ENCODE measurements at regions not wholly inside any gene's neighbourhood (a gene's known extent, or its start where the extent isn't known, plus 50 kb on each side); places are given as distances from the start of the nearest gene placed in this dataset.
A peak's percentile ranks its signal among the peaks of the same experiment; 100 is the strongest.

GRCh38 chr19:46927106-46927505, 66.3 kb downstream of the ARHGAP35 start:
- Histone ChIP-seq H3K4me2 (peak overlapping the region; percentile 17; the same call in 1 of the 3 replicates), H3K4me3 (no peak overlapping the region), H3K4me1 (peaks cover 83% of the 10 kb centered on the region), H3K9me3 (no peaks in the 10 kb centered on the region), H3K27ac (peak overlapping the region; percentile 11 to 81; a peak in 4 of 6 replicates)
- ATAC-seq = no peak
- TF ChIP-seq CHD4 (IDR thresholded peaks at IDR 0.05; ENCODE audit: borderline replicate concordance) (no peak), CEBPB (IDR thresholded peaks at IDR 0.05) (no peak), HEYL (CRISPR knock-in tag; IDR thresholded peaks at IDR 0.05) (no peak), MYC (IDR thresholded peaks at IDR 0.05; ENCODE audit: borderline replicate concordance, low read length) (no peak), NPAS2 (CRISPR knock-in tag; IDR thresholded peaks at IDR 0.05; ENCODE audit: borderline replicate concordance) (no peak), ZNF302 (CRISPR knock-in tag; IDR thresholded peaks at IDR 0.05) (no peak), CBX8 (IDR thresholded peaks at IDR 0.05) (no peak), REST (IDR thresholded peaks at IDR 0.05) (no peak), RCOR1 (IDR thresholded peaks at IDR 0.05; ENCODE audit: low read depth, low read length) (no peak), JUNB (IDR thresholded peaks at IDR 0.05) (no peak), ESRRA (IDR thresholded peaks at IDR 0.05; ENCODE audit: borderline replicate concordance, low read length) (no peak), BHLHE40 (IDR thresholded peaks at IDR 0.05; ENCODE audit: low read depth, low read length) (no peak)
- TF ChIP-seq, protein P1, sequence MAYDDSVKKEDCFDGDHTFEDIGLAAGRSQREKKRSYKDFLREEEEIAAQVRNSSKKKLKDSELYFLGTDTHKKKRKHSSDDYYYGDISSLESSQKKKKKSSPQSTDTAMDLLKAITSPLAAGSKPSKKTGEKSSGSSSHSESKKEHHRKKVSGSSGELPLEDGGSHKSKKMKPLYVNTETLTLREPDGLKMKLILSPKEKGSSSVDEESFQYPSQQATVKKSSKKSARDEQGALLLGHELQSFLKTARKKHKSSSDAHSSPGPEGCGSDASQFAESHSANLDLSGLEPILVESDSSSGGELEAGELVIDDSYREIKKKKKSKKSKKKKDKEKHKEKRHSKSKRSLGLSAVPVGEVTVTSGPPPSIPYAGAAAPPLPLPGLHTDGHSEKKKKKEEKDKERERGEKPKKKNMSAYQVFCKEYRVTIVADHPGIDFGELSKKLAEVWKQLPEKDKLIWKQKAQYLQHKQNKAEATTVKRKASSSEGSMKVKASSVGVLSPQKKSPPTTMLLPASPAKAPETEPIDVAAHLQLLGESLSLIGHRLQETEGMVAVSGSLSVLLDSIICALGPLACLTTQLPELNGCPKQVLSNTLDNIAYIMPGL (CRISPR knock-in tag; IDR thresholded peaks at IDR 0.05; ENCODE audit: borderline replicate concordance) = no peak
- ChIA-PET CTCF (interaction anchor here (0.7 to 6.6 kb wide), 11 partner anchors 12 to 87 kb away, joined by 3 to 83 read pairs (median 5); no protein-coding TSS in a partner anchor), POLR2A (no interaction called here)
- WGBS (ENCODE audit: missing lambda C conversion rate) = 78% methylated on average over 6 of the region's 6 CpGs
- no peak for DNase-seq (ENCODE audit: low read depth in 1 of 2, low spot score in 1 of 2)
- FAIRE-seq = no peak

DNA sequence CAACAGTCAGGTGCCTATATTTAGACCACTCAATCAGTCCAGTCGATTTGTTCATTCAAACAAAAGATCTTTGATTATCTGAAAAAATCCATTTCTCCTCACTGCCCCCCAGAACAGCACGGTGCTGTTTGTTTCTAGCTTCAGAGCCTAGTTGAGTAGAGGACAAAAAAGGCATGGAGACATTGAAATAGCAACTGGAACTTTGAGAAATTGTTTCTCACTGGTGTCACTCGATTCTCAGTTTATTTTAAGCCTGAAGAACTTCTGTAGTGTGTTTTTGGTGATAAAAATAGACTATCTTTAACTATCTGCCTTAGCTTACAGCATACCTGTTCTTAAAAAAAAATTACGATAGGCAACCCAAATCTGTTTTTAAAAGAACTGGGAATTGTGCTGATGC, 67.1 kb downstream of the ARHGAP35 start:
- no peak for ATAC-seq
- POLR2A ChIA-PET = interaction anchor here (0.8 kb wide), 1 partner anchor 68 kb away, joined by 3 read pairs; no protein-coding TSS in a partner anchor
- H3K9me3 ChIP-seq = no peaks in the 10 kb centered on the region
- CTCF ChIA-PET = interaction anchor here (0.6 to 6.6 kb wide), 9 partner anchors 11 to 74 kb away, joined by 3 to 83 read pairs (median 5); no protein-coding TSS in a partner anchor
- no peak for DNase-seq (ENCODE audit: low read depth in 1 of 2, low spot score in 1 of 2)
- no peak for FAIRE-seq
- peak overlapping the region in 1 of 2 experiments; percentile 81; a peak in 3 of 6 replicates for H3K27ac ChIP-seq
- H3K4me2 ChIP-seq = no peak overlapping the region
- no peak for TF ChIP-seq BHLHE40 (IDR thresholded peaks at IDR 0.05; ENCODE audit: low read depth, low read length)
- TF ChIP-seq GATA3 (IDR thresholded peaks at IDR 0.05; ENCODE audit: borderline replicate concordance) = no peak
- no peak for TF ChIP-seq FOSL2 (IDR thresholded peaks at IDR 0.05)
- TF ChIP-seq FOSL2 (CRISPR knock-in tag; IDR thresholded peaks at IDR 0.05) = no peak
- no peak for TF ChIP-seq JUNB (IDR thresholded peaks at IDR 0.05)
- TF ChIP-seq RNF2 (IDR thresholded peaks at IDR 0.05; ENCODE audit: borderline replicate concordance, low read depth) = no peak
- TF ChIP-seq TP53 (CRISPR knock-in tag; IDR thresholded peaks at IDR 0.05) = no peak
- no peak for TF ChIP-seq HEYL (CRISPR knock-in tag; IDR thresholded peaks at IDR 0.05)
- TF ChIP-seq, protein P2, sequence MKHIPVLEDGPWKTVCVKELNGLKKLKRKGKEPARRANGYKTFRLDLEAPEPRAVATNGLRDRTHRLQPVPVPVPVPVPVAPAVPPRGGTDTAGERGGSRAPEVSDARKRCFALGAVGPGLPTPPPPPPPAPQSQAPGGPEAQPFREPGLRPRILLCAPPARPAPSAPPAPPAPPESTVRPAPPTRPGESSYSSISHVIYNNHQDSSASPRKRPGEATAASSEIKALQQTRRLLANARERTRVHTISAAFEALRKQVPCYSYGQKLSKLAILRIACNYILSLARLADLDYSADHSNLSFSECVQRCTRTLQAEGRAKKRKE (CRISPR knock-in tag; IDR thresholded peaks at IDR 0.05; ENCODE audit: low read depth) = no peak
- TF ChIP-seq ZSCAN20 (CRISPR knock-in tag; IDR thresholded peaks at IDR 0.05) = no peak
- TF ChIP-seq, protein P3, sequence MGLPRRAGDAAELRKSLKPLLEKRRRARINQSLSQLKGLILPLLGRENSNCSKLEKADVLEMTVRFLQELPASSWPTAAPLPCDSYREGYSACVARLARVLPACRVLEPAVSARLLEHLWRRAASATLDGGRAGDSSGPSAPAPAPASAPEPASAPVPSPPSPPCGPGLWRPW (IDR thresholded peaks at IDR 0.05) = no peak
- no peak for TF ChIP-seq FOXS1 (CRISPR knock-in tag; IDR thresholded peaks at IDR 0.05)
- no peak for TF ChIP-seq EP300 (IDR thresholded peaks at IDR 0.05)
- TF ChIP-seq CBX8 (IDR thresholded peaks at IDR 0.05) = no peak
- no peak for TF ChIP-seq PBX3 (IDR thresholded peaks at IDR 0.05)
- TF ChIP-seq FOSB (CRISPR knock-in tag; IDR thresholded peaks at IDR 0.05) = no peak
- no peak for TF ChIP-seq RCOR1 (IDR thresholded peaks at IDR 0.05; ENCODE audit: low read depth, low read length)
- TF ChIP-seq, protein P1 (CRISPR knock-in tag; IDR thresholded peaks at IDR 0.05; ENCODE audit: borderline replicate concordance) = no peak
- TF ChIP-seq RFX5 (IDR thresholded peaks at IDR 0.05) = no peak
- no peak for TF ChIP-seq EHMT2 (IDR thresholded peaks at IDR 0.05; ENCODE audit: low read depth)
- TF ChIP-seq CHD2 (IDR thresholded peaks at IDR 0.05; ENCODE audit: low read length, partially characterized antibody) = no peak
- H3K4me3 ChIP-seq = no peak overlapping the region
- peaks cover 91% of the 10 kb centered on the region for H3K4me1 ChIP-seq
- 70% methylated on average over 4 of the region's 4 CpGs for WGBS (ENCODE audit: missing lambda C conversion rate)

All from A549 (cell line).